ENCODE measurements at regions not wholly inside any gene's neighbourhood (a gene's known extent, or its start where the extent isn't known, plus 50 kb on each side); places are given as distances from the start of the nearest gene placed in this dataset.

- no peak for DNase-seq
Measured at GRCh38 chr3:176789947-176790346, 407.3 kb downstream of the TBL1XR1 start.

GRCh38 chr3:176789281-176789705 lies 408.0 kb downstream of the TBL1XR1 start:
- DNase-seq: no peak

GRCh38 chr3:176787506-176787905 lies 409.8 kb downstream of the TBL1XR1 start:
- DNase-seq: no peak

DNA sequence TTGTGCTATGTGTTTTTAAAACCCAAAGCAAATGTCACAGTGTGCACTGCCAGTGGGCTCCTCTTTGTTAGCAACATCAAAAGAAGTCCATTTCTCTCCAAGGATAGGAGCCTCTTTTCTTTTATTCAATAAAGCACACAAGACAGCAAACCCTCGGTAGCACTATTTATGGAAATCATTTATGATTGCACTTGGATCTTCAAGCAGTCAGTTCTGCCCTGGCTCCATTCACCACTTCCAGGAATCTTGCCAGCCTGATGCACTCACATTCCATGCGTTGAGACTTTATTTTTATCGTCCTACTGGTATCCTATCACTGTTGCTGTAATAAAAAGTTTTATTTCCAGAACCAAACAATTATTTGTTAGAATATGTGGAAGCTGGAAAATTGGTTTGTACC lies 412.1 kb downstream of the TBL1XR1 start:
- DNase-seq: no peak

DNA sequence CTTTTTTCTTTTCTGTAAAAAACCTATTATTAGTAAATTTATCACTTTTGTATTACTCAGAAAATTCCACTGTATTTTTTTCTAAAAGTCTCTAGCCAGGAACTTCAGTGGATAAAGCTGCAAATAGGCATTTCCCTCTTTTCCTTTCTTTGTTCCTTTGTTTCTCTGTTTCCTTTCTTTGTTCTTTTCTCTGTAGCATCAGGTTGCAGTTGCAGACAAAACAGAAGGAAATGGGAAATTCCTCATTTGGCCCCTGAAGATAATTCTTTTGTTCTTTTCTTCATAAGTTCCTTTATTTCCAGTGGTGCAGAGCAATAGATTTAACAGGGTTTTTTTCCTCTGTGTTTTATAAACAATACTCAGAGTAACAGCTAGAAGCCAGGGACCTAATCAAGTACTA lies 416.5 kb downstream of the TBL1XR1 start:
- no peak for DNase-seq

- DNase-seq: no peak
Measured at GRCh38 chr3:176776622-176777175, 420.6 kb downstream of the TBL1XR1 start.

GRCh38 chr3:176769547-176770190 lies 427.6 kb downstream of the TBL1XR1 start:
- no peak for DNase-seq

DNA sequence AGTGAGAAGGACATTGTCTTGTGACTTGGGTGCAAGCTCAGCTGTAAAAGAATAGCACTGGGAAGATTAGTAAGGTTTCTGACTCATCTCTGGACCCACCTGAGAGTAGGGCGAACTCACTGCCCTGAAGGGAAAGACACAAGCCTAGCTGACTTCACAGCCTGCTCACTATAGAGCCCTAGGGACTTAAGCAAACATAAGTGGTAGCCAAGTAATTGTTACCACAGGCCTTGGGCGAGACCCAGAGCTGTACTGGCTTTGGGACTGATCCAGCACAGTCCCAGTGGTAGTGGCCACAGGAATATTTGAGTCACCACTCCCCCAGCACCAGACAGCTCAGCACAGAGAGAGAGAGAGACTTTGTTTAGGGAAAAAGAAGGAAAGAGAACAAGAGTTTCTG lies 429.9 kb downstream of the TBL1XR1 start:
- DNase-seq: peak; percentile 91

- DNase-seq: no peak
Measured at GRCh38 chr3:176766862-176767261, 430.4 kb downstream of the TBL1XR1 start.

DNA sequence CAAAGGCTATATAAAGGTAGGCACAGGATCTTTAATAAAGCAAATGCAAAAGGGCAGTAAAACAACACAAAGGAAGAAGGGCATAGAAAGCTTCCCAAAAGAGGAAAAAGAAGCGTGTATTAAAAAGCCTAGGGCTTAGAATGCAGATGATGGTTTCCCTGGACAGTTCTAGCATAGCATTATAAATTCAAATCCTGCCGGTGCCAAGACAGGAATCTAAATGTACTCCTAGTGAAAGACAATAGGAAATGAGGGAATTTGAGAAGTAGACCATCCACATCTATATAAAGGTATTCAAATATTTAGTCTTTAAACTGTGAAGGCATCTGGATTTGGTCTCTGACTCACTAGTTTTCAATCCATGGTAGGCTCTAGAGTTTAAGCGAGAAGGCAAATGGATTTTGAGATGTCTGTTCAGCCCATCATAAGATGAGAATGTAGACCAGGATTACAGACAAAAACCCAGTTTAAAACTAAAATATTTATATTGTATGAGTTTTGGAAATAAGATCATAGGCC lies 431.8 kb downstream of the TBL1XR1 start:
- peak; percentile 24 for DNase-seq

- DNase-seq: no peak
Measured at GRCh38 chr3:176759815-176760506, 437.3 kb downstream of the TBL1XR1 start.

GRCh38 chr3:176757429-176757828 lies 439.9 kb downstream of the TBL1XR1 start:
- DNase-seq: no peak

DNA sequence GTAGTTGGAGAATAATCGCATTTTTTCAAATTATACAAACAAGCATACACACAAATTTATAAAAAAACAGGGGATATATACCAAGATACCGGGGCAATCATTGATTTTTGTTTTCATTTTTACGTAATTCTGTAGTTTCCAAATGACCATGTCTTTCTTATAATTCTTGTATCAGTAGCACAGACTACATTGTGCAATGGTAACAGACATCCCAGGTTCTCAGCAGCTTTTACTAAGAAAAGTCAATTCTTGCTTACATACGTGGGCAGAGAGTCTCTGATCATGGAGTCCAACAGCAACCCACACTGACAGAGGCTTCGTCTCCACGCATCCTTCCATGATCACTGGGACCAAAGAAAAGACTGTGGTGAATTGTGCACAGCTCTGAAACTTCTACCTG lies 441.3 kb downstream of the TBL1XR1 start:
- DNase-seq: no peak

DNA sequence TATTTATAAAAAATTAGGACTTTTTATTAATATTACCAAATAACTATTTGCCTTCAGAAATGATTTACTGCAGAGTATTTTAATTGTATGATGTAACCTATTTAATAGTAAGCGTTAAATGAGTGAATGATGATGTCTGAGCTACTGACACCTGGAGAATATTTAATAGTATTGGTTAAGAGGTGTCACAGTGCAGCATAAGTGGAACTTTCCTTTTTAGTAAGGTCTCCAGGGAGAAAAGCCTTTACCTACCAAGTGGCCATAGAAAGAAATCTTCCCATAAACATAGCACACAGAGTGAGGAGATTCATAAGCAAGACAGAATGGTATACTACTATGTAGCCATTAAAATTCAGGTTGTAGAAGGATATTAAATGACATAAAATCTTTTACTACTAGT lies 441.7 kb downstream of the TBL1XR1 start:
- no peak for DNase-seq

- DNase-seq: no peak
Measured at GRCh38 chr3:176741664-176742047, 455.6 kb downstream of the TBL1XR1 start.

DNA sequence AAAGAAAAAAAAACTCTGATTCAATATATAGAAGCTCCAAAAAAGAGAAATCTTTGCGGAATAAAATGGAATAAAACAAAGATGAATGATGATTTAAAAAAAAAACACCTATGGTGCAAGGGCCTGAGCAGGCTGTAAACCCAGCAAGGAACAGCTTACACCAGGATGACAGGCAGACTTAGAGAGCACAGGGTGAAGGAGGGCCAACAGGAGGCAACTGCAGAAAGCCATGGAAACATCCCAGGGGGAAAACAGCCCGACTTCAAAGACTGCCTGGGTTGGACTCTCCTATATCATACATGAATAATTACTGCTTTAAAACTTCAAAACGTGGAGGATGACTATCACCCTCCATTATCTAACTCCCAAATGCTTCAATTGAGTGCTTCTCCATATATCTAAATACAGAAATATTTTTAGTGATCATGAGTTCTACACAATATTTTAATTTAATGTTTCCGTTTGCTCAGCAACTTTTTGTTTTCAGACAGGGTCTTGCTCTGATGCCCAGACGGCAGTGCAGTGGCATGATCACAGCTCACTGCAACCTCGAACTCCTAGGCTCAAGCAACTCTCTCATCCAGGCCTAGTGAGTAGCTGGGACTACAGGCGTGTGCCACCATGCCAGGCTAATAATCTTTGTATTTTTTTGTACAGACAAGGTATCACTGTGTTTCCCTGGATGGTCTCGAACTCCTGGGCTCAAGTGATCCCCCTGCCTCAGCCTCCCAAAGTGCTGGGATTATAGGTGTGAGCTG lies 456.2 kb downstream of the TBL1XR1 start:
- DNase-seq: no peak

DNA sequence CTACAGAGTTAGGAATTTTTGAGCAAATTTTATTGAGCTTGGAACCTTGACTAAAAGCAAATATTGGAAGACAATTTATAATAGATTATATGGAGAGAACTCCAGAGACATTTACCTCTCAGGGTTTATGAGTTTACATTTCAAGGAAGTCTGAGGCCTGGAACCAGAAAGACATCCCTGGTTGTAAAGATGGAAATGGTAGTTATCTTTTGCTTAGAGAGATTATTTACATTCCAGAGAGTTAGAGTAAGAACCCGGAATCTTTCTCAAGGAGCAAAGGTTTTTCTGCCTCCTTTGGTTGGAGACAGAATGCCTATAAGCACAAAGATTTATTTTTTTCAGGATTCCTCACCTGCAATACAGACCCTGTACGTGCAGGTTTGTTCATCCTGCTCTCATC lies 458.1 kb downstream of the TBL1XR1 start:
- DNase-seq: peak; percentile 2

GRCh38 chr3:176737480-176738110 lies 459.7 kb downstream of the TBL1XR1 start:
- DNase-seq: no peak

DNA sequence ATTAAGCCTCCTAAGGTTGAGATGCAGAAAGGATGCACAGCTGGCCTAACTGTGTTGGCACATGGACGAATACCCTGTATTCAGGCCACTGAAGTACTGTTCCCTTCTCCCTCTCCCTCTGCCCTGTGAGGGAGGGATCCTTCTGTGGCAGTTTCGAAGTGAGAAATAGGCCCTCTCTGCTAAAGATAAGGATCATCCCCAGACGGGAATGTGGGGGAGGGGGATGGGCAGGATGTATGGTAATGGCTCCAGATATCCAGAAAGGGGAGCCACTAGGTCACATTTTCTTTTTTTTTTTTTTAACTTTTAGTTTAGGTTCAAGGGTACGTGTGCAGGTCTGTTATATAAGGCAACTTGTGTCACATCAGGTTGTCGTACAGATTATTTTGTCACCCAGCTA lies 463.1 kb downstream of the TBL1XR1 start:
- no peak for DNase-seq

DNA sequence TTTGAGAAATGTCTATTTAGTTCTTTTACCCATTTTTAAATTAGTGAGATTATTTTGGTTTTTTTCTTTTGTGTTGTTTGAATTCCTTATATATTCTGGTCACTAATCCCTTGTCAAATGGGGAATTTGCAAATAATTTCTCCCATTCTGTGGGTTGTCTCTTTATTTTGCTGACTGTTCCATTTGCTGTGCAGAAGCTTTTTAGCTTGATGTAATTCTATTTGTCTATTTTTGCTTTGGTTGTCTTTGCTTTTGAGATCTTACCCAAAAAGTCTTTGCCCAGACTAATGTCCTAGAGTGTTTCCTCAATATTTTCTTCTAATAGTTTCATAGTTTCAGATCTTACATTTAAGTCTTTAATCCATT lies 472.9 kb downstream of the TBL1XR1 start:
- no peak for DNase-seq

DNA sequence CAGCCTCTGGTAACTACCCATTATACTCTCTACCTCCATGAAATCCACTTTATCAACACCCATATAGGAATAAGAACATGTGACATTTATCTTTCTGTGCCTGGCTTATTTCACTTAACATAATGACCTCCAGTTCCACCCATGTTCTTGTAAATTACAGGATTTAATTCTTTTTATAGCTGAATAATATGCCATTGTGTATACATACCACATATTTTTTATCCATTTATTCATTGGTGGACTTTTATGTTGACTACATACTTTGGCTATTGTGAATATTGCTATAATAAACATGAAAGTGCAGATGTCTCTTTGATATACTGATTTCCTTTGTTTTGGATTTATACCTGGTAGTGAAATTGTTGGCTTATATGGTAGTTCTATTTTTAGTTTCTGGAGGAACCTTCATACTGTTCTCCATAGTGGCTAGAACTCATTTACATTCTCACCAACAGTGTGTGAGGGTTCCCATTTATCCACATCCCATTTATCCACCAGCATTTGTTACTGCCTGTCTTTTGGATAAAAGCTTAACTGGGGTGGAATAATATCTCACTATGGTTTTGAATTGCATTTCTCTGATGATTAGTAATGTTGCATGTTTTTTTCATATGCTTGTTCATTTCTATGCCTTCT lies 473.4 kb downstream of the TBL1XR1 start:
- no peak for DNase-seq

- no peak for DNase-seq
Measured at GRCh38 chr3:176714034-176714433, 483.2 kb downstream of the TBL1XR1 start.
